Vagina (tissue), 2 donors: ENCODE measurements at regions not wholly inside any gene's neighbourhood (a gene's known extent, or its start where the extent isn't known, plus 50 kb on each side); places are given as distances from the start of the nearest gene placed in this dataset.

Source experiments
- CTCF ChIP-seq, 3 experiments: fragments of 450-650 bp in 2 of 3; fragments of 200-600 bp in 1 of 3; sonication (generic) in 1 of 3; IDR thresholded peaks; one replicate each; pipeline ENCODE4 v1.5.1; 2017 to 2019; ENCODE audit warnings: antibody characterized with exemption in 3 of 3, mild to moderate bottlenecking in 2 of 3, moderate library complexity in 2 of 3
- POLR2A ChIP-seq, 2 donors: fragments of 450-650 bp; IDR thresholded peaks; one replicate each; pipeline ENCODE4 v1.6.1; 2017; ENCODE audit warnings: antibody characterized with exemption in 2 of 2, mild to moderate bottlenecking in 2 of 2, moderate library complexity in 2 of 2
- POLR2AphosphoS5 ChIP-seq, 2 donors: sonication (generic); formaldehyde crosslinking; IDR thresholded peaks; one replicate each; pipeline ENCODE4 v1.9.0; 2017; ENCODE audit warnings: antibody characterized with exemption in 2 of 2, mild to moderate bottlenecking in 2 of 2, low read depth in 1 of 2; ENCODE audit not compliant: insufficient read depth in 1 of 2

DNA sequence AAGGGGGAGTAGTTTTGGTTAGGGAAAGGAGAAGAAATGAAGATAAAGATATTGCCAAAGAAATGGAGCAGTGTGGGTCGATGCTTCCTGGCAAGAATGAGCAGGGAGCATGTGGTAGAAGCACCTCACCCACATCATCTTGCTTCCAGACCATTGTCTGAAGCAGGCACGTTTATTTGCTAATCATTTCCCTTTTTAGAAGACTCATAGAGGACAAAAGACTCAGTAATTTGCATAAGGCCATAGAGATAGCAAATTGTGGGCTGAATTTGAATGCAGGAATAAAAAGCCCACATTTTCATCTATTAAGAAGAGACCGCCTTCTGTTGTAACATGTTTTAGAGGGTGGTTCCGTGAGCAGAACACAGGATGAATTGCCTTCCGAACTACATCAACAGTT lies 275.2 kb upstream of the FAT4 start:
- TF ChIP-seq CTCF (IDR thresholded peaks at IDR 0.05) (no peak), POLR2A (IDR thresholded peaks at IDR 0.05) (no peak), POLR2AphosphoS5 (IDR thresholded peaks at IDR 0.05; ENCODE audit: insufficient read depth in 1 of 2, low read depth in 1 of 2) (no peak)
